ENCODE measurements at regions not wholly inside any gene's neighbourhood (a gene's known extent, or its start where the extent isn't known, plus 50 kb on each side); places are given as distances from the start of the nearest gene placed in this dataset.
"Not testable (repeated sequence)": the region's sequence is repeated elsewhere in the genome, so short reads cannot be mapped to it uniquely, and the experiment has no call there.

GRCh38 chr10:21363092-21363730 is 162.3 kb downstream of the SKIDA1 start:
- peaks cover 4% of the 10 kb centered on the region for H3K27me3 Mint-ChIP-seq (ENCODE audit: insufficient read depth)
- H3K36me3 Mint-ChIP-seq (ENCODE audit: low read depth), result no peaks in the 10 kb centered on the region
- DNase-seq, result no peak
- peaks cover 49% of the 10 kb centered on the region for H3K4me1 Mint-ChIP-seq (ENCODE audit: low read depth)
- no peak overlapping the region for H3K4me3 Mint-ChIP-seq
- peak overlapping the region; percentile 92 for H3K27ac Mint-ChIP-seq
- TF ChIP-seq CTCF (IDR thresholded peaks at IDR 0.05), result no peak
- no peaks in the 10 kb centered on the region for H3K9me3 Mint-ChIP-seq

GRCh38 chr10:21359202-21359601 is 166.3 kb downstream of the SKIDA1 start:
- Mint-ChIP-seq H3K9me3 (no peaks in the 10 kb centered on the region), H3K4me1 (ENCODE audit: low read depth) (peaks cover 32% of the 10 kb centered on the region), H3K27me3 (ENCODE audit: insufficient read depth) (peaks cover 4% of the 10 kb centered on the region; the same call in 1 of the 2 replicates), H3K36me3 (ENCODE audit: low read depth) (no peaks in the 10 kb centered on the region), H3K27ac (no peak overlapping the region), H3K4me3 (no peak overlapping the region)
- no peak for TF ChIP-seq CTCF (IDR thresholded peaks at IDR 0.05)
- no peak for DNase-seq

DNA sequence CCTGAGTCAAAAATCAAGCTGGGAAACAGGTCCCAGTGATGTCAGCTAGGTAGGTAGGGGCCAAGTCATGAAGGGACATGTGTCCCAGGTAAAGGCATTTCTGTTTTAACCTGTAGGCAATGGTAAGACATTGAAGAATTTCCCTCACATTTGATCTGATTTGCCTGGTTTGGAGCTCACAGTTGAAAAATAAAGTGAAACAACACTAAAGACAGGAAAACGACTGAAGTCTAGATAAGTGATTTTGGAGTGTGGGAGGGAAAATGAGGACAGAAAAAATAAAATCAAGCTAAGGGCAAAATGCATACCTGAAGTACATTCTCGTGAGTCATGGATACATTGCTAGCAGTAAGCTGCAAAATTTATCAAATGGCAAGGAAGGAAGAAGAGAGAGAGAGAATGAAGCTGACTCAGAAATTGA is 169.9 kb downstream of the SKIDA1 start:
- H3K36me3 Mint-ChIP-seq (ENCODE audit: low read depth), result no peaks in the 10 kb centered on the region
- DNase-seq, result peak; percentile 45
- H3K4me1 Mint-ChIP-seq (ENCODE audit: low read depth), result peaks cover 23% of the 10 kb centered on the region
- H3K27me3 Mint-ChIP-seq (ENCODE audit: insufficient read depth), result peaks cover 3% of the 10 kb centered on the region; the same call in 1 of the 2 replicates
- no peak for TF ChIP-seq CTCF (IDR thresholded peaks at IDR 0.05)
- no peaks in the 10 kb centered on the region for H3K9me3 Mint-ChIP-seq
- H3K27ac Mint-ChIP-seq, result no peak overlapping the region
- peak overlapping the region; percentile 6 for H3K4me3 Mint-ChIP-seq

DNA sequence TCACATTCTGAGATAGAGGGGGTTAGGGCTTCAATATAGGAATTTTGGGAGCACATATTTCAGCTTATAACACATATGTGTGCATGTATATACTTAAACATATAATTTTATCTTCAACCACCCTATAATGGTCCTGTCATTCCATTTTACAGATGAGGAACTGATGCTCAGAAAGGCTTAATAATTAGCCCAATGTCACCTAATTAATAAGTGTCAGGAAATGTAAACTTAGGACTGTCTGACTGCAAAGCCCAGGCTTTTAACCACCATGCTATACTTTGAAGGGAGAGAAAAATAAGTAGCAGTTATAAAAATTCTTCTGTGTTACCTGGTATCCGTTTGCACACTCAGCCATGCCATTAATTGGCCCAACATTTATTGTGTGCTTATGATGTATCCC is 172.6 kb downstream of the SKIDA1 start:
- H3K36me3 Mint-ChIP-seq (ENCODE audit: low read depth), result no peaks in the 10 kb centered on the region
- no peak overlapping the region for H3K27ac Mint-ChIP-seq
- H3K4me3 Mint-ChIP-seq, result no peak overlapping the region
- no peak for TF ChIP-seq CTCF (IDR thresholded peaks at IDR 0.05)
- H3K27me3 Mint-ChIP-seq (ENCODE audit: insufficient read depth), result 0 out of 2 replicates have a peak, but pooled peaks cover 4% of the 10 kb centered on the region
- peaks cover 34% of the 10 kb centered on the region for H3K4me1 Mint-ChIP-seq (ENCODE audit: low read depth)
- no peak for DNase-seq
- H3K9me3 Mint-ChIP-seq, result no peaks in the 10 kb centered on the region

GRCh38 chr10:21351594-21351993 is 173.9 kb downstream of the SKIDA1 start:
- peaks cover 34% of the 10 kb centered on the region for H3K4me1 Mint-ChIP-seq (ENCODE audit: low read depth)

DNA sequence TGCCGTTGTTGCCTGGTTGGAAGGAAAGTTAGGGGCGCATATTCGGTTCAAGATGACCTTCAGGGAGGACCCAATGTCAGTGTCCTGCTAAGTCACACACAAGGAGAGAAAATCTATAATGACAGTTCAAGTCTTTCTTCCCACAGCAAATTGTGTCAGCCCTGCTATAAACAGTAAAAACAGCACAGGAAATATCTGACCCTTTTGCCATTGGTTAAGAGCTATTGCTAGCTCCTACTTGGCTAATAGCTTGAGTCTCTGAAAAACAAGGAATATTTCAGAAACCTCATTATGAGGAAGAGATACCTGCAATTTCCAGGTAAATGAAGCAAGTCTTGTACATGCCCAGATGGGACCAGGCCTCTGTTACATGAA is 175.6 kb downstream of the SKIDA1 start:
- Mint-ChIP-seq H3K9me3 (no peaks in the 10 kb centered on the region), H3K4me3 (peak overlapping the region; percentile 40; the same call in 1 of the 2 replicates), H3K27ac (peak overlapping the region; percentile 70), H3K36me3 (ENCODE audit: low read depth) (no peaks in the 10 kb centered on the region), H3K4me1 (ENCODE audit: low read depth) (peaks cover 20% of the 10 kb centered on the region), H3K27me3 (ENCODE audit: insufficient read depth) (peaks cover 4% of the 10 kb centered on the region; the same call in 1 of the 2 replicates)
- TF ChIP-seq CTCF (IDR thresholded peaks at IDR 0.05), result no peak
- no peak for DNase-seq

More at GRCh38 chr10:21351594-21351993, 173.9 kb downstream of the SKIDA1 start:
- H3K36me3 Mint-ChIP-seq (ENCODE audit: low read depth); H3K9me3 Mint-ChIP-seq; DNase-seq; H3K4me3 Mint-ChIP-seq; H3K27me3 Mint-ChIP-seq (ENCODE audit: insufficient read depth); H3K27ac Mint-ChIP-seq: not testable (repeated sequence)

Data from HFFc6 (cell line).